K562 (cell line): ENCODE measurements at regions not wholly inside any gene's neighbourhood (a gene's known extent, or its start where the extent isn't known, plus 50 kb on each side); places are given as distances from the start of the nearest gene placed in this dataset.

Source experiments
- DIDO1 ChIP-seq: fragments of 450-650 bp; IDR thresholded peaks from 2 replicates; pipeline ENCODE4 v1.6.1; 2016; ENCODE audit warnings: low read depth, missing biosample characterization, missing genetic modification characterization
- EZH2 ChIP-seq: IDR thresholded peaks from 2 replicates; pipeline ENCODE4 v1.6.1; 2012; ENCODE audit warnings: low read depth, mild to moderate bottlenecking, inconsistent platforms, low read length, borderline replicate concordance
- HCFC1 ChIP-seq: IDR thresholded peaks from 2 replicates; pipeline ENCODE4 v1.6.1; 2012; ENCODE audit warnings: low read depth, low read length, improper control_type of control experiment
- MTA2 ChIP-seq: fragments of 450-650 bp; IDR thresholded peaks from 2 replicates; pipeline ENCODE4 v1.6.1; 2016; ENCODE audit warnings: low read depth
- NCOA4 ChIP-seq: fragments of 450-650 bp; IDR thresholded peaks from 2 replicates; pipeline ENCODE4 v1.6.1; 2018; ENCODE audit warnings: mild to moderate bottlenecking; ENCODE audit not compliant: partially characterized antibody
- NFIC ChIP-seq: fragments of 450-650 bp; IDR thresholded peaks from 2 replicates; pipeline ENCODE4 v1.6.1; 2017; ENCODE audit warnings: mild to moderate bottlenecking, inconsistent platforms
- POLR2A ChIP-seq: fragments of 450-650 bp; conservative IDR thresholded peaks from 2 replicates; pipeline ENCODE4 v1.6.1; 2016
- XRCC5 ChIP-seq: fragments of 200-400 bp; formaldehyde crosslinking; IDR thresholded peaks from 2 replicates; pipeline ENCODE4 v1.6.1; 2017; ENCODE audit warnings: low read depth, mild to moderate bottlenecking, low read length
- ZNF184 ChIP-seq: sonication (generic); formaldehyde crosslinking; IDR thresholded peaks from 2 replicates; pipeline ENCODE4 v1.5.0; 2020; ENCODE audit warnings: missing genetic modification reagents
- ZNF212 ChIP-seq: fragments of 450-650 bp; formaldehyde crosslinking; IDR thresholded peaks from 2 replicates; pipeline ENCODE4 v1.4.0; 2020; ENCODE audit warnings: mild to moderate bottlenecking
- TF ChIP-seq, protein P1 (sequence below): fragments of 200-800 bp; sonication (Bioruptor generic); IDR thresholded peaks from 2 replicates; pipeline ENCODE4 v1.6.1; 2017; ENCODE audit warnings: missing genetic modification characterization, missing compliant biosample characterization
- TF ChIP-seq, protein P2 (sequence below): sonication (generic); formaldehyde crosslinking; IDR thresholded peaks from 2 replicates; pipeline ENCODE4 v1.4.0; 2020; ENCODE audit warnings: mild to moderate bottlenecking, missing genetic modification reagents
- TF ChIP-seq, protein P3 (sequence below), 3 experiments: IDR thresholded peaks in 2 of 3; conservative IDR thresholded peaks in 1 of 3; 2 replicates each; pipeline ENCODE4 v1.5.1; 2011 to 2012; ENCODE audit warnings: low read length in 3 of 3, mild to moderate bottlenecking in 3 of 3, control low read depth in 2 of 3, improper control_type of control experiment in 1 of 3, inconsistent platforms in 1 of 3, low read depth in 1 of 3, mixed read lengths in 1 of 3, moderate library complexity in 1 of 3; ENCODE audit not compliant: insufficient read depth in 2 of 3

DNA sequence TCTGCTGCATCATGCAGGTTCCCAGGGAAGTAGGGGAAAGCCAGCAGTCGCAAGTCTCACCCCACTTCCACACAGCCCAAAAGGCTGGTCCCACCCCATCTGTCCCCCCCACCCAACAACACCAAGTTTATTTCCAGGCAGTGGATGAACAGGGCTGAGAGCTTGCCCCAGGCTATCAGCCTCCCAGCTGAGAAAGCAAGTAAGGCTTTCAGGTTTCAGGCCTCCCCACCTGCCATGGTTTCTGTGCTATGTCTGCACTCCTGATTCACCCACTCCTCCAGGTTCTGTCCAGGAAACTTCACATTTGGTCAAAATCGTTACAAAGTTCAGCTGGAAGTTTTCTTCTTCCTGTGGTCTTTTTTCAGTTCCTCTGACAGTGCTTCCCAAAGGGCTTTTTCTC is 97.5 kb upstream of the HS3ST3A1 start:
- TF ChIP-seq HCFC1 (no peak), NFIC (no peak), MTA2 (no peak), ZNF212 (CRISPR knock-in tag) (no peak), XRCC5 (no peak), NCOA4 (no peak), ZNF184 (no peak), POLR2A (no peak), EZH2 (no peak), DIDO1 (tag) (no peak)
- TF ChIP-seq, protein P1, sequence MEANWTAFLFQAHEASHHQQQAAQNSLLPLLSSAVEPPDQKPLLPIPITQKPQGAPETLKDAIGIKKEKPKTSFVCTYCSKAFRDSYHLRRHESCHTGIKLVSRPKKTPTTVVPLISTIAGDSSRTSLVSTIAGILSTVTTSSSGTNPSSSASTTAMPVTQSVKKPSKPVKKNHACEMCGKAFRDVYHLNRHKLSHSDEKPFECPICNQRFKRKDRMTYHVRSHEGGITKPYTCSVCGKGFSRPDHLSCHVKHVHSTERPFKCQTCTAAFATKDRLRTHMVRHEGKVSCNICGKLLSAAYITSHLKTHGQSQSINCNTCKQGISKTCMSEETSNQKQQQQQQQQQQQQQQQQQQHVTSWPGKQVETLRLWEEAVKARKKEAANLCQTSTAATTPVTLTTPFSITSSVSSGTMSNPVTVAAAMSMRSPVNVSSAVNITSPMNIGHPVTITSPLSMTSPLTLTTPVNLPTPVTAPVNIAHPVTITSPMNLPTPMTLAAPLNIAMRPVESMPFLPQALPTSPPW (CRISPR knock-in tag): no peak
- TF ChIP-seq, protein P2, sequence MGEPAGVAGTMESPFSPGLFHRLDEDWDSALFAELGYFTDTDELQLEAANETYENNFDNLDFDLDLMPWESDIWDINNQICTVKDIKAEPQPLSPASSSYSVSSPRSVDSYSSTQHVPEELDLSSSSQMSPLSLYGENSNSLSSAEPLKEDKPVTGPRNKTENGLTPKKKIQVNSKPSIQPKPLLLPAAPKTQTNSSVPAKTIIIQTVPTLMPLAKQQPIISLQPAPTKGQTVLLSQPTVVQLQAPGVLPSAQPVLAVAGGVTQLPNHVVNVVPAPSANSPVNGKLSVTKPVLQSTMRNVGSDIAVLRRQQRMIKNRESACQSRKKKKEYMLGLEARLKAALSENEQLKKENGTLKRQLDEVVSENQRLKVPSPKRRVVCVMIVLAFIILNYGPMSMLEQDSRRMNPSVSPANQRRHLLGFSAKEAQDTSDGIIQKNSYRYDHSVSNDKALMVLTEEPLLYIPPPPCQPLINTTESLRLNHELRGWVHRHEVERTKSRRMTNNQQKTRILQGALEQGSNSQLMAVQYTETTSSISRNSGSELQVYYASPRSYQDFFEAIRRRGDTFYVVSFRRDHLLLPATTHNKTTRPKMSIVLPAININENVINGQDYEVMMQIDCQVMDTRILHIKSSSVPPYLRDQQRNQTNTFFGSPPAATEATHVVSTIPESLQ (CRISPR knock-in tag): no peak
- TF ChIP-seq, protein P3, sequence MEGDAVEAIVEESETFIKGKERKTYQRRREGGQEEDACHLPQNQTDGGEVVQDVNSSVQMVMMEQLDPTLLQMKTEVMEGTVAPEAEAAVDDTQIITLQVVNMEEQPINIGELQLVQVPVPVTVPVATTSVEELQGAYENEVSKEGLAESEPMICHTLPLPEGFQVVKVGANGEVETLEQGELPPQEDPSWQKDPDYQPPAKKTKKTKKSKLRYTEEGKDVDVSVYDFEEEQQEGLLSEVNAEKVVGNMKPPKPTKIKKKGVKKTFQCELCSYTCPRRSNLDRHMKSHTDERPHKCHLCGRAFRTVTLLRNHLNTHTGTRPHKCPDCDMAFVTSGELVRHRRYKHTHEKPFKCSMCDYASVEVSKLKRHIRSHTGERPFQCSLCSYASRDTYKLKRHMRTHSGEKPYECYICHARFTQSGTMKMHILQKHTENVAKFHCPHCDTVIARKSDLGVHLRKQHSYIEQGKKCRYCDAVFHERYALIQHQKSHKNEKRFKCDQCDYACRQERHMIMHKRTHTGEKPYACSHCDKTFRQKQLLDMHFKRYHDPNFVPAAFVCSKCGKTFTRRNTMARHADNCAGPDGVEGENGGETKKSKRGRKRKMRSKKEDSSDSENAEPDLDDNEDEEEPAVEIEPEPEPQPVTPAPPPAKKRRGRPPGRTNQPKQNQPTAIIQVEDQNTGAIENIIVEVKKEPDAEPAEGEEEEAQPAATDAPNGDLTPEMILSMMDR (IDR thresholded peaks at IDR 0.05 in 2 of 3, conservative IDR thresholded peaks at IDR 0.05 in 1 of 3; ENCODE audit: insufficient read depth in 2 of 3, low read depth in 1 of 3, low read length in 3 of 3): no peak
